ENCODE measurements at regions not wholly inside any gene's neighbourhood (a gene's known extent, or its start where the extent isn't known, plus 50 kb on each side); places are given as distances from the start of the nearest gene placed in this dataset.

GRCh38 chr4:14184767-14185166 lies 557.2 kb upstream of the BOD1L1 start:
- intact Hi-C loops (cut with DNase I; ENCODE audit: low total_unique reads), result no loop called here
- no peak overlapping the region for H3K27ac ChIP-seq
- in situ Hi-C loops (cut with MboI; ENCODE audit: low sequenced_read_pairs in 4 of 4), result no loop called here
- no peaks in the 10 kb centered on the region for H3K9me3 ChIP-seq
- DNase-seq, result no peak
- no peaks in the 10 kb centered on the region for H3K27me3 ChIP-seq
- no peak for ATAC-seq
- TF ChIP-seq CTCF (IDR thresholded peaks at IDR 0.05 in 4 of 5, conservative IDR thresholded peaks at IDR 0.05 in 1 of 5), result no peak
- no peak for TF ChIP-seq POLR2A (IDR thresholded peaks at IDR 0.05)
- H3K36me3 ChIP-seq, result no peaks in the 10 kb centered on the region
- H3K4me3 ChIP-seq, result no peak overlapping the region
- no peaks in the 10 kb centered on the region for H3K4me1 ChIP-seq

- DNase-seq (no peak), ATAC-seq (no peak)
- Histone ChIP-seq H3K27me3 (no peaks in the 10 kb centered on the region), H3K9me3 (no peaks in the 10 kb centered on the region), H3K4me1 (no peaks in the 10 kb centered on the region), H3K36me3 (no peaks in the 10 kb centered on the region), H3K4me3 (no peak overlapping the region), H3K27ac (no peak overlapping the region)
- intact Hi-C loops (cut with DNase I; ENCODE audit: low total_unique reads), result no loop called here
- TF ChIP-seq POLR2A (IDR thresholded peaks at IDR 0.05), result no peak
- TF ChIP-seq CTCF (IDR thresholded peaks at IDR 0.05 in 4 of 5, conservative IDR thresholded peaks at IDR 0.05 in 1 of 5), result no peak
- in situ Hi-C loops (cut with MboI; ENCODE audit: low sequenced_read_pairs in 4 of 4), result no loop called here
Measured at GRCh38 chr4:14188214-14188613, 560.7 kb upstream of the BOD1L1 start.

GRCh38 chr4:14193601-14194000 lies 566.1 kb upstream of the BOD1L1 start:
- no peak for DNase-seq
- TF ChIP-seq CTCF (IDR thresholded peaks at IDR 0.05 in 4 of 5, conservative IDR thresholded peaks at IDR 0.05 in 1 of 5), result no peak
- no peak for TF ChIP-seq POLR2A (IDR thresholded peaks at IDR 0.05)
- Histone ChIP-seq H3K27me3 (no peaks in the 10 kb centered on the region), H3K36me3 (no peaks in the 10 kb centered on the region), H3K4me1 (no peaks in the 10 kb centered on the region), H3K4me3 (no peak overlapping the region), H3K27ac (no peak overlapping the region), H3K9me3 (no peaks in the 10 kb centered on the region)
- intact Hi-C loops (cut with DNase I; ENCODE audit: low total_unique reads) (no loop called here), in situ Hi-C loops (cut with MboI; ENCODE audit: low sequenced_read_pairs in 4 of 4) (no loop called here)
- no peak for ATAC-seq

DNA sequence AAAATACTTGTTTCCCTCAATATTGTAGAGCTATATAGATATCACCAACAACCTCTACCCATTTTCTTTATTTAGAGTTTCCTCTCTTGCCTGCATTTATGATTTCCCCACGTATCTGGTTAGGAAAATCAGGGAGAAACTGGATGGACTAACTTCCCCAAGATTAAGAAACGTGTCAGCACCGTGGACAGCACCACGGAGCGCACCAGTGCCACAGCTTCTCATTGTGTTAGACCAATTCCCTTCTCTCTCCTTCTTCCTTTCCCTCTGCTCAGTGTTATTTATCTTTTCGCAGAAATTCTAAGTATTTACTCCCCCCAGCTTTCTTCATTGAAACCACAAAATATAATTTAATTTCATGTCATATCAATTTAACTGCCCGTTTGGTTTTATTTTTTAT lies 568.6 kb upstream of the BOD1L1 start:
- intact Hi-C loops (cut with DNase I; ENCODE audit: low total_unique reads) (no loop called here), in situ Hi-C loops (cut with MboI; ENCODE audit: low sequenced_read_pairs in 4 of 4) (no loop called here)
- no peak for TF ChIP-seq CTCF (IDR thresholded peaks at IDR 0.05 in 4 of 5, conservative IDR thresholded peaks at IDR 0.05 in 1 of 5)
- no peak for TF ChIP-seq POLR2A (IDR thresholded peaks at IDR 0.05)
- ATAC-seq (no peak), DNase-seq (no peak)
- Histone ChIP-seq H3K36me3 (no peaks in the 10 kb centered on the region), H3K27me3 (no peaks in the 10 kb centered on the region), H3K4me1 (no peaks in the 10 kb centered on the region), H3K4me3 (no peak overlapping the region), H3K27ac (no peak overlapping the region), H3K9me3 (no peaks in the 10 kb centered on the region)

DNA sequence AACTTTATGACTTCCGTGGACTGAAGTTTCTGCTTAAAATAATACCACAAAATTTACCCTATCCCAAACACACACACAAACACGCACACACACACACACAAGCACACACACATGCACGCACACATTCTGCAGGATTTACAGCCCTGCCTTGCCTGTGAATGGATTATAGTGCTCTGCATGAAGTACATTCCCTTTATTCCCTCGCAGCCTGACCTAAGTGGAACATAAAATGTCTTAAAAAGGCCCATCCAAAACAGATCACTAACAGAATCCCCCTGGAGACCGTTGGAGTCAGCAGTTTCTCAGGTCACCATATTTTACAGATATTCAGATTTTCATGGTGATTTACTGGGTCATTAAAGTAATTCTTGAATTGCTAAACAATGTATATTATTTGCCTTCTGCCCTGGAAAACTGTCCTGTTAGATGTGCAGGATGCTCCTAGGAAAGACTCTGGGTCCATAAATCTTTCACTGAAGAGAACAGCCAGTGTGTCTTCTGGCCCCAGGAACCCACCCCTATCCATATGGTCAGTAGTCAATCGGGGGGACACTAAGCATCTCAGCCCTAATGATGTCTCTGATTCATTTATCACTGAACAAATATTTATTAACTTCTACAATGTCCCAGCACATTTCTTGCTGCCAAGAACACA lies 587.7 kb upstream of the BOD1L1 start:
- DNase-seq (no peak), ATAC-seq (no peak)
- TF ChIP-seq CTCF (IDR thresholded peaks at IDR 0.05 in 4 of 5, conservative IDR thresholded peaks at IDR 0.05 in 1 of 5), result no peak
- no peak for TF ChIP-seq POLR2A (IDR thresholded peaks at IDR 0.05)
- in situ Hi-C loops (cut with MboI; ENCODE audit: low sequenced_read_pairs in 4 of 4), result no loop called here
- Histone ChIP-seq H3K27me3 (no peaks in the 10 kb centered on the region), H3K4me1 (no peaks in the 10 kb centered on the region), H3K36me3 (no peaks in the 10 kb centered on the region), H3K9me3 (no peaks in the 10 kb centered on the region), H3K4me3 (no peak overlapping the region), H3K27ac (no peak overlapping the region)
- intact Hi-C loops (cut with DNase I; ENCODE audit: low total_unique reads), result no loop called here

Data from gastrocnemius medialis (tissue), 4 donors.